ENCODE measurements at regions not wholly inside any gene's neighbourhood (a gene's known extent, or its start where the extent isn't known, plus 50 kb on each side); places are given as distances from the start of the nearest gene placed in this dataset.
"Not testable (repeated sequence)": the region's sequence is repeated elsewhere in the genome, so short reads cannot be mapped to it uniquely, and the experiment has no call there.

DNA sequence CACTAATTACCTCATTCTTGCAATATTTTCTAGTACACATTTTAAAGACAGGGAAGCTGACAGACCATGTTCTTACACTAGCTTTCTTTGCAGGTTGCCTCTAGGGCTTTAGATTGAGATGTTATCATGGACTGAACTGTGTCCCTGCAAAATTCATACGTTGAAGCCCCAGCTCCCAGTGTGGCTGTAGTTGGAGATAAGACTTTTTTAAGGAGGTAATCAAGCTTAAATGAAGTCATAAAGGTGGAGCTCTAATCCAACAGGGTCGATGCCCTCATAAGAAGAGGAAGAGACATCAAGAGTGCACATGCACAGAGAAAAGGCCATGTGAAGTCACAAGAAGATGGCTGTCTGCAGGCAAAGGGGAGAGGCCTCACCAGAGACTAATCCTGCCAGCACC lies 471.2 kb upstream of the ACTBL2 start:
- Mint-ChIP-seq H3K4me3 (no peak overlapping the region), H3K27ac (no peak overlapping the region), H3K36me3 (no peaks in the 10 kb centered on the region)

DNA sequence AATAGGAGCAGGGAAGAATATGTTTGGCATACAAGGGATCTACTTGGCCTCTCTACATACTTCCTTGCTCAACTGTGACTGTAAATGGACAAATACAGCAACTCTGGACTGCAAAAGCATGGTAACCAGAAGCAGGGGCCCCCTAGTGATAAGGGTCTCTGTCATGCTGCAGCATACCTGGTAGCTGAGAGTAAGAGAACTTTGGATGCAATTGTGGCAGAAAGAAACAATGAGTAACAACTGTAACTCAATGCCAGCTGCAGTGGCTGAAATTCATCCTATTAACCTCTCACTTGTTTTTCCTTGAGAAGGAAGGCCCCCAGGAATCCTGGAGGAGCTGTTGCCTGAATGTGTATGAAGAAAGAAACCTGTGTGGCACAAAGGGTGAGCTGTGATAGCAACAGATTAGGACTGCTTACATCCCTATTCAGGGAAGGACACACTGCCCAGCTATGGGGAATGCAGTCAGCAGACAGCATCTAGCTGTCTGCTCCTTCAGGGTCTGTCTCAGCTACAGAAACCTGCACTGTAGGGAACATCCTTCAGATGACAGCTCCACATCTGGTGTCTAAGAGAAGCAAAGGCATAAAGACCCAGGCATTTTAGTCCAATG lies 468.1 kb upstream of the ACTBL2 start:
- peaks cover 1% of the 10 kb centered on the region for H3K4me1 Mint-ChIP-seq
- H3K27me3 Mint-ChIP-seq: peaks cover 15% of the 10 kb centered on the region

More for the DNA sequence above, 471.2 kb upstream of the ACTBL2 start:
- no peak for DNase-seq
- Mint-ChIP-seq H3K9me3 (no peaks in the 10 kb centered on the region), H3K4me1 (peaks cover 1% of the 10 kb centered on the region), H3K27me3 (peaks cover 27% of the 10 kb centered on the region)

DNA sequence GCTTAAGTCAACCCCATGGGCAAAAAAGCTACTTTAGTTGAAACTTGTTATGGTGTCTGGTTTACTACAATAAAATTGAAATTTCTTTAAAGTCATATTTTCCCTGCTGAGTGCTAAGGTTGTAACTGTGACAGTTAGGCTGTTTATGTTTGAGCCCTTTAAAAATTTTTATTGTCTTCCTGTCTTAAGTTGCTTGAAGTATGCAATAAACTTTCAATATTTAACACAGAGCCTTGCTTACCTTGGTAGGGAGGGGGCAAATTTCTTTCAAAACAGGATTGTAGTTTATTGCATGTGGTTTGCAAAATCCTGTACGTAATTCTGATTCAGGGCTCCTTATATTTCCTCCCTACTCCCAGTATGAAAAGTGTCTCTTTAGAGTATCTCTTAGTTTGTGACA lies 465.5 kb upstream of the ACTBL2 start:
- DNase-seq: no peak
- Mint-ChIP-seq H3K36me3 (no peaks in the 10 kb centered on the region), H3K9me3 (peaks cover 3% of the 10 kb centered on the region), H3K27ac (no peak overlapping the region), H3K4me3 (no peak overlapping the region), H3K4me1 (no peaks in the 10 kb centered on the region), H3K27me3 (peaks cover 7% of the 10 kb centered on the region)

More for the DNA sequence above, 468.1 kb upstream of the ACTBL2 start:
- Mint-ChIP-seq H3K9me3 (peaks cover 1% of the 10 kb centered on the region), H3K36me3 (no peaks in the 10 kb centered on the region), H3K27ac (no peak overlapping the region), H3K4me3 (no peak overlapping the region)
- no peak for DNase-seq

DNA sequence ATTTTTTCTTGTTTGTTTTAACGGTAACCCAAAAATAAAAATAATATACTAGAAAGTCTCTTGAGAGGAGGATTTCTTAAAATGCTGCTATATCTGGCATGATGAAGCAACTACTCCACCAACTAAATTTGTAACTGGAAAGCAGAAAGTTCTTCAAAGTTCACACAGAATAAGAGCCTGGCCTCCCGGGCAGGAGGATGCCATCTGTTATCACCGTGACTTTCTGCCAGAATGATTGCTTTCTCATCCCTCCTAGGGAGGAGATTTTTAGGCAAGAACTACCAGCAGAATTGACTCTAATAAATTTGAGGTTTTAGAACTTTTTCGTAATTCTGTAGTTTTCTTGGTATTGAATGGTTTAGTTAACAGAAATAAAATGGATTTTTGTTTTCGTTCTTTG lies 464.6 kb upstream of the ACTBL2 start:
- Mint-ChIP-seq H3K27me3 (peaks cover 5% of the 10 kb centered on the region), H3K4me3 (no peak overlapping the region), H3K27ac (no peak overlapping the region), H3K4me1 (no peaks in the 10 kb centered on the region), H3K36me3 (no peaks in the 10 kb centered on the region), H3K9me3 (peaks cover 3% of the 10 kb centered on the region)
- no peak for DNase-seq

DNA sequence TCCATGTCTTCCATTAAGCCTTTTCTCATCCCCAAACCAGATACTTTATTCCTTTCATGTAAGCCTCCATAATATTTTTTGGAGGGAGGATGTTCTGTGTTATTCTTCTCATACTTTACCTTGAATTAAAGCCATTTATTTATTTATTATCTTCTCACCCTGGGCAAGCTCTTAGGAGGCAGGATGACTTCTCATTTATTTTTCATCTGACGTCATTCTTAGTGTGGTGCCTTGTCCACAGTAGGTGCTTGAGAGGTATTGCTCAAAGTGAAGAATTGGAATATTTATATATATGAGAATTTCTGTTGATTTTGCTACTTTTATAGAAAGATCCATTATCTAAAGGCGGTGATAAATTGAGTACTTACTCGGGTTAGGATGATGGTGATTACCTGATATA lies 458.3 kb upstream of the ACTBL2 start:
- Mint-ChIP-seq H3K27me3 (peaks cover 4% of the 10 kb centered on the region), H3K27ac (no peak overlapping the region), H3K4me3 (no peak overlapping the region), H3K4me1 (no peaks in the 10 kb centered on the region), H3K36me3 (no peaks in the 10 kb centered on the region), H3K9me3 (peaks cover 2% of the 10 kb centered on the region)
- DNase-seq: no peak

DNA sequence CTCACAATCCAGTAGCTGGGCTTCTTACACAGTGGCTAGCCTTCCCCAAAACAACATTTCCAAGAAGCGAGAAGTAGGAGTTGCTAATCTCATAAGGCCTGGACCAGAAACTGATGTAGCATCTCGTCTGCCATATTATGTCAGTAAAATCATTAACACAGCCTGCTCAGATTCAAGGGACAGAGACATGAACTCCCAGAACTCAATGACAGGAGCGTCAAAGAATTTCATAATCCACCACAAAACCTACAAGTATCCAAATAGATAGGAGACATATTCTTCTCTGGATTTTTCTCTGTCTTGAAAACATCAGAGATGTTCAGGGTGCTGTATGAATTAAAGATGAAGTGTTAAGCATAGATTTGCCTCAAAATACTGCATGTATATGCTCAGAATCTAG lies 457.6 kb upstream of the ACTBL2 start:
- Mint-ChIP-seq H3K27ac (no peak overlapping the region), H3K4me1 (no peaks in the 10 kb centered on the region), H3K27me3 (peaks cover 4% of the 10 kb centered on the region), H3K4me3 (no peak overlapping the region), H3K9me3 (peaks cover 2% of the 10 kb centered on the region), H3K36me3 (no peaks in the 10 kb centered on the region)
- DNase-seq: no peak

DNA sequence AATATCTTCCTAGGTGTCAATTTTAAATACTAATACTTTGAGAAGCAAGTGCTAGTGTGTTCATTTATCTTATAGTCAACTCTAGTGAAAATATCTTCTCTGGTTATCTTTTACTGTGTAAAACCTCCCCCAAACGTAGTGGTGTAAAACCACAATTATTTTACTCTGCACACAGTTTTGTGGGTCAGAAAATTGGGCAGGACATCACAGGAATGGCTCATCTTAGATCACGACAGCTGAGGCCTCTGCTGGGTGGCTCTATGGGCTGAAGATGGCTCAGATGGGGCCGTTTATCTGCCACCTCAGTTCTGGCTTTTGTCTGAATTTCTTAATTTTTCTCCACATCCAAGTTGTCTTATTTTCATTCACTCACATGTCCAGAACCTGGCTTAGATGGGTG lies 457.2 kb upstream of the ACTBL2 start:
- Mint-ChIP-seq H3K4me3 (no peak overlapping the region), H3K36me3 (no peaks in the 10 kb centered on the region), H3K27ac (no peak overlapping the region), H3K4me1 (no peaks in the 10 kb centered on the region), H3K9me3 (peaks cover 2% of the 10 kb centered on the region), H3K27me3 (peaks cover 4% of the 10 kb centered on the region)
- DNase-seq: no peak

DNA sequence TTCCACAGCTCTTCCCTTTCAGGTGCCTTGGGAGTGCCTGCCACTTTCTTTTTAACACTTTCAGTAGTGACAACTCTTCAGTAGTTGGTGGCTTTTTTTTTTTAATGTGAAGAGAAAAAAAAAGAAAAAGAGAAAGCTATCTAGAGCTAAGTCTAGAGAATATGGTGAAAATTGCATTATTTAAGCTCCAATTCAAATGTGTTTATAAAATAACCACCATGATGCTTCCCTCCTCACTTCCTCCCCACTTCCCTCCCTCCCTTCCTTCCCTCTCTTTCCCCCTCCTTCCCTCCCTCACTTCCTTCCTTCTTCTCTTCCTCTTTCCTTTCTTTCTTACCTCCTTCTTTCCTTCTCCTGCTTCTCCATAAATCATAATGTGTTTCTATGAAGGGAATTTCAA lies 456.7 kb upstream of the ACTBL2 start:
- no peaks in the 10 kb centered on the region for H3K36me3 Mint-ChIP-seq
- no peaks in the 10 kb centered on the region for H3K9me3 Mint-ChIP-seq
- H3K4me3 Mint-ChIP-seq: no peak overlapping the region
- no peak for DNase-seq
- H3K27me3 Mint-ChIP-seq: peaks cover 4% of the 10 kb centered on the region
- H3K4me1 Mint-ChIP-seq: no peaks in the 10 kb centered on the region
- H3K27ac Mint-ChIP-seq: no peak overlapping the region

DNA sequence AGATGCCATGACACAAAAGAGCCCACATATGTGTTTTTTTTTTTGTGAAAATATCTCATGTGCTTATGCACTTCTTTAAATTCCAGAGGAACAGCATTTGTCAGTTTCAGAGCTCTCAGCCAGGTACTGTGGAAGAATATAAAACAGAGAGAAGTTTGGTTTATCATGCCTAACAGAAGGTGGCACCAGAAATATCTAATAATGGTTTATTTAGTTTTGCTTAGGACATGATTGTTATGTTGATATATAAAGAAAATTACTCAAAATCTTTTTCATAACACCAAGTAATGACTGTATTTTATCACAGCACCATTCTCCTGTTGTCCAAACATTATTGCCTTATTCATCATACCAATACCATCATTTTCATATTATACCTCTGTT lies 455.6 kb upstream of the ACTBL2 start:
- Mint-ChIP-seq H3K36me3 (no peaks in the 10 kb centered on the region), H3K9me3 (no peaks in the 10 kb centered on the region), H3K27me3 (peaks cover 4% of the 10 kb centered on the region), H3K4me3 (no peak overlapping the region), H3K27ac (no peak overlapping the region), H3K4me1 (no peaks in the 10 kb centered on the region)
- no peak for DNase-seq

DNA sequence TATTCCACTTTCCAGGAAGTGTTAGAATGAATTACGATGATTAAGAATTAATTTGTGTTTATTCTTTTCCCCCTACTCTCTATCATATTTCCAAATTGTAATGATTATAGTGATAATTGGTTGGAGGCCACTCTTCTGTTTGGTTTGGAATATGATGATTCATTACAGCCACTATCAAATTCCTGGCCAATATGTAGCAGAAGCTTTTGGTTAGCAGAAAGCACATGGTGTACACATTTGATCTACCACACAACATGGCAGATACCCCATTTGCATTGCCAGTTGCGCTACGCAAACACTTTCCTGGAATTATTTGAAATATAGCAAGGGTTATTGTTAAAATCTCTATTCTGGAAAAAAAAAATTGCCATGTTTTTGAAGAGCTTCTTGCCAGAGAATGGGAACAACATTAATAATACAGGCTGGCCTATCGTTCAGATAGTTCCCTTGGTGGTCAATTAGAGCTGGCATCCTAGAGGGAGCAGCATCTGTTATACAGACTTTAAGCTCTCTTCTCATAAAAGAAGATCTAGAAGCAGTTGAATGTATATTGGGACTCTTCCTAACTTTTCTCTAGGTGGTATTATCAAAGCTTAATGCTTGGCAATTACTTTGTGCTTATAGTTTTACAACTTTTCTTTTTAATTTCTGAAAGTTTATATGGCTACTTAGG lies 455.0 kb upstream of the ACTBL2 start:
- H3K4me3 Mint-ChIP-seq: no peak overlapping the region
- H3K36me3 Mint-ChIP-seq: no peaks in the 10 kb centered on the region
- H3K9me3 Mint-ChIP-seq: no peaks in the 10 kb centered on the region
- peaks cover 4% of the 10 kb centered on the region for H3K27me3 Mint-ChIP-seq
- DNase-seq: no peak
- H3K4me1 Mint-ChIP-seq: no peaks in the 10 kb centered on the region
- H3K27ac Mint-ChIP-seq: no peak overlapping the region

DNA sequence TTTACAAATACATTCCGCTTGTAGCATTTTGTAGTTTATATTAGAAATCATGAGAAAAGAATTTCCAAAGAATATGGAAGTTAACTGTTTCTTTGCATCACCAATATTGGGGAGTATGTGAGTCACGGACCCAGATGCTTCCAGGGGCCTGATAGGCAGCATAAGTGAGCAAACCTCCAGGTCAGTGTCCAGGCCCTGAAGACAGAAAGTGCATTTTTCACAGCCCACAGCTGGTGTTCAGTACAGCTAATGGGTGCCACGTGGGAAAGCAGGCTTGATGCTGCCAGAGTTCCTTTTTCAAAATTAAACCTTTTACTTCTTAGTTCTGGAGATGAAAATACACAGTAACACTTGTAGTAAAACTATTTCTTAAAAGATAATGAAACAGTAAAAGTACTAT lies 454.4 kb upstream of the ACTBL2 start:
- H3K4me3 Mint-ChIP-seq: no peak overlapping the region
- no peaks in the 10 kb centered on the region for H3K4me1 Mint-ChIP-seq
- no peak for DNase-seq
- H3K36me3 Mint-ChIP-seq: no peaks in the 10 kb centered on the region
- no peak overlapping the region for H3K27ac Mint-ChIP-seq
- no peaks in the 10 kb centered on the region for H3K9me3 Mint-ChIP-seq
- peaks cover 5% of the 10 kb centered on the region for H3K27me3 Mint-ChIP-seq

DNA sequence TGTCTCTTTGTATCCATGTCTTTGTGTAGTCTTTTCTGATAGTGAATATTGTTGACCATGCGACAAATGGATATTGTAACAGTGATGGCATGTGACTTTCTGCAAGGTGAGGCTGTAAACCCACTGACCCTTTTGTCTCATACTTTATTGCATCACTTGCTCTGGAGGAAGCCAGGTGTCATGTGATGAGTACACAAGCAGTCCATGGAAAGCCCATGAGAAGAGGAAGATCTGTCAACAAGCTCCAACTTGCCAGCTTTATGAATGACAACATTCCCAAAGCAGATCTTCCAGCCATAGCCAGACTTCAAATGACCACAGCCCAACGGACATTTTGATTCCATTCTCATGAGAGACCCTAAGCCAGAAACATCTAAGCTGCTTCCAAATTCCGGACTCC lies 450.1 kb upstream of the ACTBL2 start:
- Mint-ChIP-seq H3K4me1 (no peaks in the 10 kb centered on the region), H3K36me3 (no peaks in the 10 kb centered on the region), H3K9me3 (peaks cover 4% of the 10 kb centered on the region), H3K4me3 (no peak overlapping the region), H3K27me3 (peaks cover 8% of the 10 kb centered on the region), H3K27ac (no peak overlapping the region)
- no peak for DNase-seq

DNA sequence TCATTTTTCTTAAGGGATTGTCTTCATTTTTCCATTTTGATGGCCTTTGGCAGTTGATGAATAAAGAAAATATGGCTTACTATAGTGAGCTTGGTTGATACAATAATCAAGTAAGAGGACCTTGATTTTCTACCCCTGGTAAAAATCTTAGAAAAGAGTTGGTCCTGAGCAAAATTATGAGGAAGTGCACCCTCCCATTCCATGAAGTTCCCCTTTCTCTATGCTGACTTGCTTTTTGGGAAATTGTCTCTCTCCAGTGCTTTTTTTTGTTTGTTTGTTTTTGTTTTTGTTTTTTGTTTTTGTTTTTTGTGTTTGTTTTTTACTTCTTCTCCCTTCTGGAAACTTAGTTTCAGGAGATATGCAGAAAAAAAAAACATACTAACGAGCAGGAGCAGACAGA lies 449.2 kb upstream of the ACTBL2 start:
- no peak overlapping the region for H3K4me3 Mint-ChIP-seq
- H3K27ac Mint-ChIP-seq: no peak overlapping the region
- DNase-seq: no peak
- H3K27me3 Mint-ChIP-seq: peaks cover 8% of the 10 kb centered on the region
- H3K9me3 Mint-ChIP-seq: peaks cover 4% of the 10 kb centered on the region
- no peaks in the 10 kb centered on the region for H3K4me1 Mint-ChIP-seq
- no peaks in the 10 kb centered on the region for H3K36me3 Mint-ChIP-seq

DNA sequence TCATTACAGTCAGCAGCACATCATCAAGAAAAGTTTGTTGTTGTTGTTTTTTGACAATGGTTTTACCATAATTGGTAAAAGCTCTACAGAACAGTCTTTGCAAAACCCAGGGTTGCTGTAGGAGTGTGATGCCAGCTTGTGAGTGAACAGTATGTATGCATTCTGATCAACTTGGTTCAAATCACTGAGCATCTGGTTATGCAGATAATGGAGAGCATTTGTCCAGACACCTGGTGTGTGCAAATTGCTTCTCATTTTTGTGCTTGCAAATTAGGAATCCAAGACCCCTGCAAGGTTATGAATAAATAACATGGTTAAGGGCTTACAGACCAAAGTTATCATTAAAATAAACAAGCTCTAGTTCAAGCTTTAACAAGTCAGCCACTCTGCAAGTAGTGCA lies 448.7 kb upstream of the ACTBL2 start:
- Mint-ChIP-seq H3K4me3 (no peak overlapping the region), H3K36me3 (no peaks in the 10 kb centered on the region), H3K27me3 (peaks cover 5% of the 10 kb centered on the region), H3K27ac (no peak overlapping the region), H3K9me3 (peaks cover 4% of the 10 kb centered on the region), H3K4me1 (no peaks in the 10 kb centered on the region)
- DNase-seq: no peak

DNA sequence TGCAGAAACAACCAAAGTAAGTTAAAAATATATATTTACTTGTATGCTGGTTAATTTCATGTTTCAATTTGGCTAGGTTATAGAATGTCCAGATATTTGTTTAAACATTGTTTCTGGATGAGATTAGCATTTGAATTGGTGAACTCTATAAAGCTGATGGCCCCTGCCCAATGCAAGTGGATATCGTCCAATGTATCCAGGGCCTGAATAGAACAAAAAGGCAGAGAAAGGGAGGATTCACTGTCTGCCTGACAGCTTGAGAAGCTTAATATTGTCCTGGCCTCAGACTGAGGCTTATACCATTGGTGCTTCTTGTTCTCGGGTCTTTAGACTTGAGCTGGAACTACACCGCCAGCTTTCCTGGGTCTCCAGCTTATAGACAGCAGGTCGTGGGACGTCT lies 446.7 kb upstream of the ACTBL2 start:
- Mint-ChIP-seq H3K36me3 (no peaks in the 10 kb centered on the region), H3K4me1 (no peaks in the 10 kb centered on the region), H3K27ac (no peak overlapping the region), H3K9me3 (peaks cover 4% of the 10 kb centered on the region), H3K4me3 (no peak overlapping the region), H3K27me3 (peaks cover 3% of the 10 kb centered on the region)
- no peak for DNase-seq

DNA sequence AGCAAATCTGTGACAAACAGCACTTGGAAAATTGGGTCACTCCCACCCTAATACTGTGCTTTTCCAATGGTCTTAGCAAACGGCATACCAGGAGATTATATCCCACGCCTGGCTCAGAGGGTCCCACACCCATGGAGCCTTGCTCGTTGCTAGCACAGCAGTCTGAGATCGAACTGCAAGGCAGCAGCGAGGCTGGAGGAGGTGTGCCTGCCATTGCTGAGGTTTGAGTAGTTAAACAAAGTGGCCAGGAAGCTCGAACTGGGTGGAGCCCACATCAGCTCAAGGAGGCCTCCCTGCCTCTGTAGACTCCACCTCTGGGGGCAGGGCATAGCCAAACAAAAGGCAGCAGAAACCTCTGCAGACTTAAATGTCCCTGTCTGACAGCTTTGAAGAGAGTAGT lies 440.5 kb upstream of the ACTBL2 start:
- not testable (repeated sequence) for H3K4me3 Mint-ChIP-seq, H3K9me3 Mint-ChIP-seq, H3K27ac Mint-ChIP-seq, H3K36me3 Mint-ChIP-seq, H3K27me3 Mint-ChIP-seq, H3K4me1 Mint-ChIP-seq, DNase-seq
